ENCODE measurements at regions not wholly inside any gene's neighbourhood (a gene's known extent, or its start where the extent isn't known, plus 50 kb on each side); places are given as distances from the start of the nearest gene placed in this dataset.

GRCh38 chr5:145540375-145540774, 294.8 kb downstream of the PRELID2 start:
- no peak for TF ChIP-seq CTCF (IDR thresholded peaks at IDR 0.05; ENCODE audit: low read depth, low read length)
- no peak for TF ChIP-seq EZH2phosphoT487 (IDR thresholded peaks at IDR 0.05; ENCODE audit: low read depth)
